Epithelial cell of esophagus (primary cell): ENCODE measurements at regions not wholly inside any gene's neighbourhood (a gene's known extent, or its start where the extent isn't known, plus 50 kb on each side); places are given as distances from the start of the nearest gene placed in this dataset.
"Not testable (repeated sequence)": the region's sequence is repeated elsewhere in the genome, so short reads cannot be mapped to it uniquely, and the experiment has no call there.

ENCODE experiments used
- DNase-seq: peaks from one replicate; pipeline ENCODE4 v3.0.0; 2010; ENCODE audit warnings: low read depth
- H3K4me3 ChIP-seq: 2 replicates; pipeline ENCODE4 v1.5.1; 2011; ENCODE audit warnings: mild to moderate bottlenecking, low read length, control low read depth
- CTCF ChIP-seq: IDR thresholded peaks from 2 replicates; pipeline ENCODE4 v1.5.1; 2011; ENCODE audit warnings: low read depth, mild to moderate bottlenecking, low read length, control low read depth, inconsistent platforms; ENCODE audit not compliant: insufficient read depth; ENCODE audit errors: missing control alignments

GRCh38 chr2:77578354-77578753 lies 56.2 kb upstream of the LRRTM4 start:
- no peak for DNase-seq
- TF ChIP-seq CTCF = no peak
- no peak overlapping the region for H3K4me3 ChIP-seq

GRCh38 chr2:77579076-77579769 lies 57.0 kb upstream of the LRRTM4 start:
- H3K4me3 ChIP-seq = no peak overlapping the region
- no peak for TF ChIP-seq CTCF
- DNase-seq = no peak

GRCh38 chr2:77588438-77588837 lies 66.3 kb upstream of the LRRTM4 start:
- DNase-seq = no peak
- no peak for TF ChIP-seq CTCF
- H3K4me3 ChIP-seq = no peak overlapping the region

- H3K4me3 ChIP-seq = no peak overlapping the region
- no peak for DNase-seq
- no peak for TF ChIP-seq CTCF
Observed at GRCh38 chr2:77590298-77590917, 68.2 kb upstream of the LRRTM4 start.

GRCh38 chr2:77592955-77593354 lies 70.8 kb upstream of the LRRTM4 start:
- DNase-seq, H3K4me3 ChIP-seq: not testable (repeated sequence)

GRCh38 chr2:77602771-77603170 lies 80.6 kb upstream of the LRRTM4 start:
- TF ChIP-seq CTCF = no peak
- no peak overlapping the region for H3K4me3 ChIP-seq
- DNase-seq = no peak

GRCh38 chr2:77604953-77605929 lies 83.1 kb upstream of the LRRTM4 start:
- no peak overlapping the region for H3K4me3 ChIP-seq
- no peak for DNase-seq
- no peak for TF ChIP-seq CTCF
